Astrocyte (in vitro differentiated cells and primary cell): ENCODE measurements at regions not wholly inside any gene's neighbourhood (a gene's known extent, or its start where the extent isn't known, plus 50 kb on each side); places are given as distances from the start of the nearest gene placed in this dataset.

Source experiments
- DNase-seq: peaks from one replicate; pipeline ENCODE4 v3.0.0-alpha.2; 2010; ENCODE audit warnings: low read depth
- FAIRE-seq: peaks from 2 replicates; lab custom pipeline; 2011; peaks lifted over from hg19 to GRCh38; lab: Jason Lieb, UNC
- H2AFZ ChIP-seq: 2 replicates; pipeline ENCODE4 v1.6.0; 2012; ENCODE audit warnings: low read depth, low read length, inconsistent platforms
- H3K27ac ChIP-seq: 2 replicates; pipeline ENCODE4 v1.5.1; 2011; ENCODE audit warnings: low read depth, low read length, inconsistent platforms
- H3K27me3 ChIP-seq: 2 replicates; pipeline ENCODE4 v1.6.0; 2011; ENCODE audit warnings: low read length, inconsistent platforms; ENCODE audit not compliant: insufficient read depth
- H3K36me3 ChIP-seq: 2 replicates; pipeline ENCODE4 v1.5.1; 2011; ENCODE audit warnings: low read length, inconsistent platforms; ENCODE audit not compliant: insufficient read depth
- H3K4me1 ChIP-seq: 2 replicates; pipeline ENCODE4 v1.5.1; 2011; ENCODE audit warnings: low read length, inconsistent platforms; ENCODE audit not compliant: insufficient read depth
- H3K4me2 ChIP-seq: 2 replicates; pipeline ENCODE4 v1.6.0; 2012; ENCODE audit warnings: low read length, inconsistent platforms
- H3K4me3 ChIP-seq: 2 replicates; pipeline ENCODE4 v1.5.1; 2011; ENCODE audit warnings: low read depth, mild to moderate bottlenecking, low read length, inconsistent platforms; ENCODE audit not compliant: insufficient read depth
- H3K79me2 ChIP-seq: 2 replicates; pipeline ENCODE4 v1.6.0; 2012; ENCODE audit warnings: mild to moderate bottlenecking, low read length, inconsistent platforms; ENCODE audit not compliant: insufficient read depth
- H3K9ac ChIP-seq: 2 replicates; pipeline ENCODE4 v1.6.0; 2012; ENCODE audit warnings: mild to moderate bottlenecking, low read length, inconsistent platforms
- H3K9me3 ChIP-seq: 2 replicates; pipeline ENCODE4 v1.5.1; 2012; ENCODE audit warnings: low read depth, mild to moderate bottlenecking, low read length, inconsistent platforms; ENCODE audit not compliant: insufficient read depth
- H4K20me1 ChIP-seq: 2 replicates; pipeline ENCODE4 v1.6.0; 2012; ENCODE audit warnings: low read length, inconsistent platforms; ENCODE audit not compliant: insufficient read depth
- H3K27ac Mint-ChIP-seq: one replicate; pipeline ENCODE4 v1.8.0; 2021; ENCODE audit warnings: mild to moderate bottlenecking, mixed read lengths; ENCODE audit not compliant: unreplicated experiment
- H3K27me3 Mint-ChIP-seq: one replicate; pipeline ENCODE4 v1.8.0; 2021; ENCODE audit warnings: low read depth, mixed read lengths; ENCODE audit not compliant: unreplicated experiment
- H3K36me3 Mint-ChIP-seq: one replicate; pipeline ENCODE4 v1.8.0; 2021; ENCODE audit warnings: low read depth, mixed read lengths; ENCODE audit not compliant: unreplicated experiment
- H3K4me1 Mint-ChIP-seq: one replicate; pipeline ENCODE4 v1.8.0; 2021; ENCODE audit warnings: low read depth, mixed read lengths; ENCODE audit not compliant: unreplicated experiment
- H3K4me3 Mint-ChIP-seq: one replicate; pipeline ENCODE4 v1.8.0; 2021; ENCODE audit warnings: mild to moderate bottlenecking, moderate library complexity, mixed read lengths; ENCODE audit not compliant: unreplicated experiment
- H3K9me3 Mint-ChIP-seq: one replicate; pipeline ENCODE4 v1.8.0; 2021; ENCODE audit warnings: mild to moderate bottlenecking, mixed read lengths; ENCODE audit not compliant: unreplicated experiment
- CTCF ChIP-seq: IDR thresholded peaks from 2 replicates; pipeline ENCODE4 v1.5.1; 2011; ENCODE audit warnings: low read depth, mild to moderate bottlenecking, inconsistent platforms, low read length, moderate library complexity; ENCODE audit not compliant: insufficient read depth
- EZH2 ChIP-seq: IDR thresholded peaks from 2 replicates; pipeline ENCODE4 v1.6.1; 2012; ENCODE audit warnings: mild to moderate bottlenecking, low read length, inconsistent platforms; ENCODE audit not compliant: insufficient read depth

DNA sequence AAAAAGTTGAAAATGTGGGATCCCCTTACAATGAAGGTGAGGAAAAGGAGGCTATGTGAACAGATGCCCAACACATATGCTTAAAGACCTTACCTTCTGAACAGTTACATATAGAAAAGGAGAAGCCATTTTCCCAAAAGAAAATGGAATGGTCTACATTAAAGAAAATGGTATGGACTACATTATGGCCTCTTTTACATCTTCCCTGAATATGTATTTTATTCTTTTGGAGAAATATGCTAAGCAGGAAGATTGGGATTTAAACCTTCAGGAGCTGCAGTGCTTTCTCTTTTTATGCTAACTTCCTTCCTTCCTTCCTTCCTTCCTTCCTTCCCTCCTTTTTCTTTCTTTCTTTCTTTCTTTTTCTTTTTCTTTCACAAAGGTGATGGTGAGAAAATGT is 155.4 kb downstream of the SEC23IP start:
- no peak for DNase-seq
- no peaks in the 10 kb centered on the region for H3K9me3 ChIP-seq
- no peak overlapping the region for H2AFZ ChIP-seq
- H3K4me2 ChIP-seq: no peak overlapping the region
- H3K27me3 ChIP-seq: no peaks in the 10 kb centered on the region
- no peaks in the 10 kb centered on the region for H3K36me3 ChIP-seq
- Mint-ChIP-seq H3K4me1 (peaks cover 5% of the 10 kb centered on the region), H3K9me3 (no peaks in the 10 kb centered on the region), H3K4me3 (no peak overlapping the region), H3K27me3 (no peaks in the 10 kb centered on the region), H3K36me3 (no peaks in the 10 kb centered on the region), H3K27ac (no peak overlapping the region)
- FAIRE-seq: no peak
- no peak overlapping the region for H3K9ac ChIP-seq
- no peaks in the 10 kb centered on the region for H4K20me1 ChIP-seq
- TF ChIP-seq CTCF (no peak), EZH2 (no peak)
- H3K4me1 ChIP-seq: no peaks in the 10 kb centered on the region
- no peak overlapping the region for H3K4me3 ChIP-seq
- H3K79me2 ChIP-seq: no peaks in the 10 kb centered on the region
- H3K27ac ChIP-seq: no peak overlapping the region

- H3K9me3 Mint-ChIP-seq: no peaks in the 10 kb centered on the region
- no peak overlapping the region for H2AFZ ChIP-seq
- H3K27me3 ChIP-seq: no peaks in the 10 kb centered on the region
- DNase-seq (no peak), FAIRE-seq (no peak)
- H3K4me1 ChIP-seq: no peaks in the 10 kb centered on the region
- H3K27me3 Mint-ChIP-seq: no peaks in the 10 kb centered on the region
- no peak overlapping the region for H3K27ac ChIP-seq
- TF ChIP-seq CTCF (no peak), EZH2 (no peak)
- no peak overlapping the region for H3K4me3 Mint-ChIP-seq
- H3K4me2 ChIP-seq: no peak overlapping the region
- H3K9me3 ChIP-seq: no peaks in the 10 kb centered on the region
- H3K4me3 ChIP-seq: no peak overlapping the region
- no peaks in the 10 kb centered on the region for H3K36me3 Mint-ChIP-seq
- no peak overlapping the region for H3K27ac Mint-ChIP-seq
- H3K4me1 Mint-ChIP-seq: peaks cover 5% of the 10 kb centered on the region
- no peaks in the 10 kb centered on the region for H3K36me3 ChIP-seq
- H4K20me1 ChIP-seq: no peaks in the 10 kb centered on the region
- H3K79me2 ChIP-seq: no peaks in the 10 kb centered on the region
- no peak overlapping the region for H3K9ac ChIP-seq
Observed at GRCh38 chr10:120048391-120048790, 155.9 kb downstream of the SEC23IP start.

GRCh38 chr10:120051671-120052070 is 159.1 kb downstream of the SEC23IP start:
- H3K9me3 ChIP-seq: no peaks in the 10 kb centered on the region
- FAIRE-seq (no peak), DNase-seq (no peak)
- no peak overlapping the region for H3K9ac ChIP-seq
- TF ChIP-seq CTCF (no peak), EZH2 (no peak)
- no peaks in the 10 kb centered on the region for H3K36me3 ChIP-seq
- no peaks in the 10 kb centered on the region for H3K27me3 ChIP-seq
- no peak overlapping the region for H3K4me2 ChIP-seq
- Mint-ChIP-seq H3K27me3 (no peaks in the 10 kb centered on the region), H3K4me3 (no peak overlapping the region), H3K36me3 (no peaks in the 10 kb centered on the region), H3K4me1 (peaks cover 5% of the 10 kb centered on the region), H3K9me3 (no peaks in the 10 kb centered on the region), H3K27ac (no peak overlapping the region)
- H3K27ac ChIP-seq: no peak overlapping the region
- no peaks in the 10 kb centered on the region for H4K20me1 ChIP-seq
- H3K4me1 ChIP-seq: no peaks in the 10 kb centered on the region
- H2AFZ ChIP-seq: no peak overlapping the region
- H3K79me2 ChIP-seq: no peaks in the 10 kb centered on the region
- H3K4me3 ChIP-seq: no peak overlapping the region
